ENCODE measurements at regions not wholly inside any gene's neighbourhood (a gene's known extent, or its start where the extent isn't known, plus 50 kb on each side); places are given as distances from the start of the nearest gene placed in this dataset.

GRCh38 chr4:11514779-11515419, 86.2 kb upstream of the HS3ST1 start:
- peak overlapping the region; percentile 57 for H3K9ac ChIP-seq (ENCODE audit: low read length)
- no TSS peak for BruUV-seq (replicated peaks)
- no peaks in the 10 kb centered on the region for H3K79me2 ChIP-seq (ENCODE audit: insufficient read depth, low read length)
- no peaks in the 10 kb centered on the region for H4K20me1 ChIP-seq (ENCODE audit: insufficient read depth)
- peak overlapping the region; percentile 61 for H3K4me2 ChIP-seq (ENCODE audit: low read length)
- no peaks in the 10 kb centered on the region for H3K27me3 ChIP-seq (ENCODE audit: insufficient read depth, low read length)
- H3K27ac ChIP-seq (ENCODE audit: low read depth, low read length), result peak overlapping the region; percentile 87
- DNase-seq (ENCODE audit: low read depth, low spot score) (peak; percentile 69), ATAC-seq (peak; percentile 88)
- ChIA-PET CTCF (interaction anchor here (1.1 kb wide), 1 partner anchor 8 kb away, joined by 3 read pairs; no protein-coding TSS in a partner anchor), RAD21 (ENCODE audit: low non-redundant PET in 1 of 2, low total read pairs in 2 of 2, uncharacterized antibody in 2 of 2, unreplicated experiment in 2 of 2) (no interaction called here), POLR2A (interaction anchor here (2.1 kb wide), 1 partner anchor 9 kb away, joined by 12 read pairs; no protein-coding TSS in a partner anchor)
- H2AFZ ChIP-seq (ENCODE audit: low read depth, low read length, poor library complexity, severe bottlenecking), result no peak overlapping the region
- H3K36me3 ChIP-seq (ENCODE audit: control insufficient read depth in 1 of 2, insufficient read depth in 2 of 2, low read length in 2 of 2), result peaks cover 0 to 3% of the 10 kb centered on the region in 2 experiments; a peak in 1 of 4 replicates
- peaks cover 42 to 59% of the 10 kb centered on the region in 2 experiments for H3K4me1 ChIP-seq (ENCODE audit: control insufficient read depth in 1 of 2, insufficient read depth in 2 of 2, low read length in 2 of 2)
- peak overlapping the region in 1 of 2 experiments; percentile 2; a peak in 1 of 4 replicates for H3K4me3 ChIP-seq (replicated peaks in 1 of 2; ENCODE audit: low read depth in 1 of 2, low read length in 2 of 2)
- peak; percentile 78 for TF ChIP-seq TCF7L2 (IDR thresholded peaks at IDR 0.05; ENCODE audit: borderline replicate concordance, extremely low read depth, insufficient read depth, insufficient read length)
- peak; percentile 49 for TF ChIP-seq POLR2AphosphoS5 (IDR thresholded peaks at IDR 0.05; ENCODE audit: low read depth, low read length)
- no peak for TF ChIP-seq CBX3 (IDR thresholded peaks at IDR 0.05; ENCODE audit: low read depth)
- TF ChIP-seq EGR1 (IDR thresholded peaks at IDR 0.05; ENCODE audit: low read depth), result no peak
- H3K9me2 ChIP-seq (ENCODE audit: insufficient read depth), result no peaks in the 10 kb centered on the region
- intact Hi-C loops (cut with micrococcal nuclease), result no loop called here
- H3K9me3 ChIP-seq (ENCODE audit: control insufficient read depth in 1 of 2, insufficient read depth in 1 of 2, low read depth in 1 of 2, low read length in 2 of 2), result no peaks in the 10 kb centered on the region

DNA sequence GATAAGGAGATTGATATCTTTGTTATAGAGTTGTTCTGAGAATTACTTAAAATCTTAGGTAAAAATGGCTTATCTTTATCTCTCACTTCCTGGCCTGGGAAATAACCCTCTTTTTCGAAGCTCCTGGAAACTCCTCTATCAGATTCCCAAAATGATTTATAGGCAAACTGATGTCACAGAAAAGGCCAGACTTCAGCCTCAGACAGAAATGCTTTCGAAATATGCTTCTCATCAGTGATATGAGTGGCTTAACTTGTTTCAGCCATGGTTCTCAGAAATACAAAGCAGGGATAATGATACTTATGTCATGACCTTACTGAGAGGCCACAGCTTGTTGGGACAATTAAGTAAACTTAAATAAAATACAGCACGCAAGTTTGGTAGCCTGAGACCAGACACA, 85.3 kb upstream of the HS3ST1 start:
- no peak overlapping the region for H2AFZ ChIP-seq (ENCODE audit: low read depth, low read length, poor library complexity, severe bottlenecking)
- H3K4me2 ChIP-seq (ENCODE audit: low read length), result peak overlapping the region; percentile 61
- H3K9me3 ChIP-seq (ENCODE audit: control insufficient read depth in 1 of 2, insufficient read depth in 1 of 2, low read depth in 1 of 2, low read length in 2 of 2), result peaks cover 0 to 2% of the 10 kb centered on the region in 2 experiments; a peak in 1 of 4 replicates
- ATAC-seq (no peak), DNase-seq (ENCODE audit: low read depth, low spot score) (no peak)
- peak overlapping the region; percentile 87 for H3K27ac ChIP-seq (ENCODE audit: low read depth, low read length)
- no peaks in the 10 kb centered on the region for H4K20me1 ChIP-seq (ENCODE audit: insufficient read depth)
- peaks cover 0 to 12% of the 10 kb centered on the region in 2 experiments; a peak in 1 of 4 replicates for H3K36me3 ChIP-seq (ENCODE audit: control insufficient read depth in 1 of 2, insufficient read depth in 2 of 2, low read length in 2 of 2)
- H3K79me2 ChIP-seq (ENCODE audit: insufficient read depth, low read length), result no peaks in the 10 kb centered on the region
- CTCF ChIA-PET, result interaction anchor here (1.1 kb wide), 1 partner anchor 8 kb away, joined by 3 read pairs; no protein-coding TSS in a partner anchor
- POLR2A ChIA-PET, result interaction anchor here (1.7 to 3.5 kb wide), 2 partner anchors 118 to 121 kb away, joined by 8 to 16 read pairs; no protein-coding TSS in a partner anchor
- RAD21 ChIA-PET (ENCODE audit: low non-redundant PET in 1 of 2, low total read pairs in 2 of 2, uncharacterized antibody in 2 of 2, unreplicated experiment in 2 of 2), result no interaction called here
- no peaks in the 10 kb centered on the region for H3K27me3 ChIP-seq (ENCODE audit: insufficient read depth, low read length)
- intact Hi-C loops (cut with micrococcal nuclease), result no loop called here
- H3K9me2 ChIP-seq (ENCODE audit: insufficient read depth), result no peaks in the 10 kb centered on the region
- no TSS peak for BruUV-seq (replicated peaks)
- H3K4me1 ChIP-seq (ENCODE audit: control insufficient read depth in 1 of 2, insufficient read depth in 2 of 2, low read length in 2 of 2), result peaks cover 42 to 59% of the 10 kb centered on the region in 2 experiments
- no peak overlapping the region for H3K4me3 ChIP-seq (replicated peaks in 1 of 2; ENCODE audit: low read depth in 1 of 2, low read length in 2 of 2)
- H3K9ac ChIP-seq (ENCODE audit: low read length), result peak overlapping the region; percentile 57
- TF ChIP-seq ELF1 (IDR thresholded peaks at IDR 0.05; ENCODE audit: borderline replicate concordance, low read depth) (no peak), MAX (IDR thresholded peaks at IDR 0.05) (no peak), CBX3 (IDR thresholded peaks at IDR 0.05; ENCODE audit: low read depth) (no peak), EZH2 (IDR thresholded peaks at IDR 0.05) (no peak), ZBTB33 (IDR thresholded peaks at IDR 0.05; ENCODE audit: extremely low read depth, insufficient replicate concordance, low read length) (no peak), POLR2AphosphoS5 (IDR thresholded peaks at IDR 0.05; ENCODE audit: low read depth, low read length) (no peak), EZH2phosphoT487 (IDR thresholded peaks at IDR 0.05; ENCODE audit: borderline replicate concordance) (no peak), REST (IDR thresholded peaks at IDR 0.05; ENCODE audit: low read depth) (no peak), ZNF274 (IDR thresholded peaks at IDR 0.05; ENCODE audit: low read depth, low read length) (no peak), SRF (IDR thresholded peaks at IDR 0.05; ENCODE audit: low read depth) (no peak)
